ENCODE measurements at regions not wholly inside any gene's neighbourhood (a gene's known extent, or its start where the extent isn't known, plus 50 kb on each side); places are given as distances from the start of the nearest gene placed in this dataset.

DNA sequence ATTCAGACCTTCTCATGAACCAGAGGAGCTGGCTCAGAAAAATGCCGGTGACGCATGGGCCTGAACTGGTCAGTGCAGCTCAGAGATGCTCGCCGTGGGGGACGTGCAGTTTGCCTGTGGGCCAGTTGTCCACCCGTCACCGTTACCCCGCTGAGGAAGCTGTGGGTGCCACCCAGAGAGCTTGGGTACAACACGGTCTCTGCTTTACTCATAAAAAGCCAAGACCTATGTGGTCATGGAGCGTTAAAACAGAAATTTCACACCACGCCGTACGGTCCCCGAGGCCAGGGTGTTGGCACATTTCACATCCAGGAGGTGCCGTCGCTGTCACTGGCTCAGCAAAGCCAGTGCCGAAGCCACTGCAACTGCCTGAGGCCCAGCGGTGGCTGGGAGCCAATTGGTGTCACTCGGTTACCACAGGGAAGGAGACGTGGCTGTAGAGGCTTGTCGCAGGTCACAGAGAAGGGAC is 120.9 kb downstream of the METRNL start:
- H3K4me3 ChIP-seq (ENCODE audit: low read depth, low read length): no peak overlapping the region
- DNase-seq (ENCODE audit: low read depth): no peak
- TF ChIP-seq, protein P1, sequence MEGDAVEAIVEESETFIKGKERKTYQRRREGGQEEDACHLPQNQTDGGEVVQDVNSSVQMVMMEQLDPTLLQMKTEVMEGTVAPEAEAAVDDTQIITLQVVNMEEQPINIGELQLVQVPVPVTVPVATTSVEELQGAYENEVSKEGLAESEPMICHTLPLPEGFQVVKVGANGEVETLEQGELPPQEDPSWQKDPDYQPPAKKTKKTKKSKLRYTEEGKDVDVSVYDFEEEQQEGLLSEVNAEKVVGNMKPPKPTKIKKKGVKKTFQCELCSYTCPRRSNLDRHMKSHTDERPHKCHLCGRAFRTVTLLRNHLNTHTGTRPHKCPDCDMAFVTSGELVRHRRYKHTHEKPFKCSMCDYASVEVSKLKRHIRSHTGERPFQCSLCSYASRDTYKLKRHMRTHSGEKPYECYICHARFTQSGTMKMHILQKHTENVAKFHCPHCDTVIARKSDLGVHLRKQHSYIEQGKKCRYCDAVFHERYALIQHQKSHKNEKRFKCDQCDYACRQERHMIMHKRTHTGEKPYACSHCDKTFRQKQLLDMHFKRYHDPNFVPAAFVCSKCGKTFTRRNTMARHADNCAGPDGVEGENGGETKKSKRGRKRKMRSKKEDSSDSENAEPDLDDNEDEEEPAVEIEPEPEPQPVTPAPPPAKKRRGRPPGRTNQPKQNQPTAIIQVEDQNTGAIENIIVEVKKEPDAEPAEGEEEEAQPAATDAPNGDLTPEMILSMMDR (IDR thresholded peaks at IDR 0.05; ENCODE audit: low read depth, low read length, missing control alignments): no peak

DNA sequence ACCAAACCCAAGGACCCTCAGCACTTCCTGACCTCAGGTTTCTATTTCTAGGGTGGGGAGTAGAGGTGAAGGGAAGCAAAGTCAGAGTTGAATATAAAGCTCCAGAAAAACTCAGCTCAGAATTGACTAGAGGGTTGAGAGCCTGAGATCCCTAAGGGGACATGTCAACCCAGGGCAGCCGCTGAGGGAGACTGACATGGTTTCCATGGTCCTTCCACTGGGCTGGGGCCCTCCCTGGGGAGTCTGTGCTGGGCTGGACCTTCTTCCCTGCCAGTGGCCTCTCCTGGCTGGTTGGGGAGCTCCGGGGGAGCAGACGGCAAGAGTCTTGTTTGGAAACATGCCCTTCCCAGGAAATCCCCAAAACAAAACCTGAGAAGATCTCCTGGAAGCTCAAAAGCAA is 121.3 kb downstream of the METRNL start:
- TF ChIP-seq, protein P1 (IDR thresholded peaks at IDR 0.05; ENCODE audit: low read depth, low read length, missing control alignments): no peak
- no peak for DNase-seq (ENCODE audit: low read depth)
- no peak overlapping the region for H3K4me3 ChIP-seq (ENCODE audit: low read depth, low read length)

DNA sequence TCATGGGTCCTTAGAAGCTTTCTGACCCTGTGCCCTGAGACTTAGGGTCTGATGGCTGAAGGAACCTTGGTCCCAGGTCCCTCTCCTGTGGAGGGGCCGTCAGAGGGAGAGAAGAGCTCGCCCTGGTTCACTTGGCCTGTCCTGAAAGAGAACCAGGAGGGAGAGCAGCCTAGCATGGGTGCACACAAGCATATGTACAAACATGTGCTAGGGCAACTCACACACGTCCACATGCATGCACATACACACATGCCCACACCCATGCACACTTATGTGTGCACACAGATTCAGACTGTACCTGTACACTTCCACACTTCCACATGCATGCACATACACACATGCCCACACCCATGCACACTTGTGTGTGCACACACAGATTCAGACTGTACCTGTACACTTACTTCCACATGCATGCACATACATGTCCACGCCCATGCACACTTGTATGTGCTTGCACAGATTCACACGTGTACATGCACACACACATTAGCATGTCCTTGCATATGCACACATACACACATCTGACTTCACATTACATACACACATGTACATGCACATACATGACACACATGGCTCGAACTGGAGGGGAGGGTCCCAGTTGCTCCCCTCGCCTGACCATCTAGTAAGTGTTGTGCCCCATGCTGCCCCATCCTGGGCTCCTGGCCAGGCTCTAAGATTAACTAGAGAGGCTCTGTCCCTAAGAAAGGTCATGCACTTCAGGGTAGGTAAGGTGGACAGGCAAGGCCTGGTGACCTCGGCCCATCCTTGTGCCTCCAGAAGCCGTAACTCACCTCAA is 122.0 kb downstream of the METRNL start:
- no peak for DNase-seq (ENCODE audit: low read depth)
- TF ChIP-seq, protein P1 (IDR thresholded peaks at IDR 0.05; ENCODE audit: low read depth, low read length, missing control alignments): no peak

DNA sequence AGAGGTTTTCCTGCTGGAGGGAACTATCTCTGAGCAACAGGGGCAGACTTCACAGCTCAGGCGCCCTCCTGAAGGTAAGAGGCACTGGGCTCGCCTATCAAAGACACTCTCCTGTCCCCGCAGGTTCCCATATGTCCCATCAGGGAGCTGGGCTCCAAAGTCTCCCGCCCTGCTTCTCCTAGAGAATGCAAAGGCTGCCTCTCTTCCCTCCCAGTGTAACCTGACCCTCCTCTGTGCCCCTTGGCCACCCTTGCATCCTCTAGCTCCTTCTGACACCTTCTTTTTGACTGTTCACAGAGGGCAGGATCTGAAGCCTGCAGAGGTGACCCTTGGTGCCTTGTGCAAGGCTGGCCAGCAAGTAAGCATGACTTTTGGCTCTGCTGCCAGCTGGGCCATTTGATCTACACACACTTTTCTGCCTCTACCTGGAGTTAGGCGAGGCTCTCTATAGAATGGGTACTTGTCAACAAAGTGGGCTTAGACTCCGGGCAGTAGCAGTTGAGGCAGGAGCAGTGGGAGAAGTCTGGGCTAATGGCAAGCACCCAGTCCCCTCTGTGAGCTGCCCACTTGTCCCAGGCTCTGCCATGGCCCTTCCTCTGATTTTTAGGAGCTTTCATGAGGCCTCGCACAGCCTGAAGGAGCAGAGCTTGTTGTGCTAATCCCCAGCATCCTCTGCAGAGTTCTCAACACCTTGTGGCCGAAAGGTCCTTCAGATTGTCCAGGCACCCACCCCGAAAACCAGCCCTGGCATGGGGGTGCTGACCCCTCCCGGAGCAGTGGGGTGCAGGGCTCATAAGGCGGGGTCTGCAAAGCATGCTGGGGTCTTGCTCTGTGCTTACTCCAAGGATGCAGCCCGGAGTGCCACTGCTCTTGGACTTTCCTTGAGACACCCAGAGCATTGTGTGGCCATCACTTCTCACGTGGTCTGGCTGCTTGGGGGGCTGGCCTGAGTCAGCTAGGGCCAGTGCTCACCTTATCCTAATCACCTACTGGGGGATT is 122.9 kb downstream of the METRNL start:
- TF ChIP-seq, protein P1 (IDR thresholded peaks at IDR 0.05; ENCODE audit: low read depth, low read length, missing control alignments): no peak
- DNase-seq (ENCODE audit: low read depth): no peak
- no peak overlapping the region for H3K4me3 ChIP-seq (ENCODE audit: low read depth, low read length)

More for the DNA sequence above, 122.0 kb downstream of the METRNL start:
- no peak overlapping the region for H3K4me3 ChIP-seq (ENCODE audit: low read depth, low read length)

DNA sequence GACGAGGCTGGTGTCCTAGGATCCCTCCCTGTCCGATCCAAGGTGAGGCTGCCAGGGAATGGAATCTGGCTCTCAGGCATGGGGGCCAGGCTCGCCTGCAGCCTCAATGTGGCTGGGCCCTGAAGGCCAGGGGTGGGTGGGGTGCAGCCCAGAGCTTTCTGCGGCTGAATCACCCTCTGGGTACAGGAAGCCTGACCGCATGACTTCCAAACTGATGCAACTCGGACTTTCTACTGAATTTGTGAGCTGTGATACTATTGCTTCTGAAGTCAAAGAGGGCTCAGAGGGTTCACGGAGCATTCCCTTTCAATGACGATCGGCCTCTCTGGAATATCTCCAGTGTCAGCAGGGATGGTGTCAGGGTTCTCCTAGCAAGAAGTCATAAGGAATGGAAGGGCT is 123.7 kb downstream of the METRNL start:
- DNase-seq (ENCODE audit: low read depth): no peak
- TF ChIP-seq, protein P1 (IDR thresholded peaks at IDR 0.05; ENCODE audit: low read depth, low read length, missing control alignments): no peak

DNA sequence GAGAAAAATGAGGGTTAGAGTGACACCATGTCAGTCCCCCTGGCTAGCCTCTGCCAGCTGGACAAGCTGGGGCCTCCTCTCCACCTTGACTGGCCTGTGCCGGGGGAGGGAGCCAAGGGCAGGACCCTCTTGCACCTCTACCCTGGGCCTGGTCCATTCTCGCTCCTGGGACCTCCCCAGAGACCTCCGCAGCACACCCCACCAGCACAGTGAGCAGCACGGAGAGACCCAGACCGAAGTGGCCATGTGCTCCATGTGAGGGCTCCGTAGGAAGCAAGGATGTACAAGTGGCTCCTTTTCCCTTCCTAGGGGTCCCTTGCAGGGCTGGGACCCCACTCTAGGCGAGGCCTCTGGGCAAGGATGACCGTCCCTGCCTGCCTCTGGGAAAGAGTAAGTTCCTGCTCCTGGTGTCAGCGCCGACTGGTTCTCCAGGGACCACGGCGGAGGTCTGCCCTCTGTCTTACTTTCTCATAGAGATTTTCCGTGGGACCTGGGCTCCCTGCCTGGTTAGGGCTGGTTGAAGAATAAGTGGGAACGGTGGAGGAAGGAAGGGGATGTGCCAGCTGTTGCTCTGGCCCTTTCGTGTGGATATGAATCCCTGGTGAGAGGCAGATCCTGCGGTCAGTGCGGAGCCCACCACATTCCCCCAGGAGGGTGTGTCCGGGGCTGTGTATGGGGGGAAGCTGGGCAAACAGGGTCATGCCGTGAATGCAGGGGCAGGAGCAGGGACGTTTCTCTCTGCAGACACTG is 124.2 kb downstream of the METRNL start:
- TF ChIP-seq, protein P1 (IDR thresholded peaks at IDR 0.05; ENCODE audit: low read depth, low read length, missing control alignments): no peak
- no peak overlapping the region for H3K4me3 ChIP-seq (ENCODE audit: low read depth, low read length)
- DNase-seq (ENCODE audit: low read depth): no peak

More for the DNA sequence above, 123.7 kb downstream of the METRNL start:
- H3K4me3 ChIP-seq (ENCODE audit: low read depth, low read length): no peak overlapping the region
